Stimulated activated CD4-positive, alpha-beta T cell treated with anti-CD3 and anti-CD28 coated beads, Interleukin-15, amount 100 ng/mL, for 1 hour (primary cell): ENCODE measurements at regions not wholly inside any gene's neighbourhood (a gene's known extent, or its start where the extent isn't known, plus 50 kb on each side); places are given as distances from the start of the nearest gene placed in this dataset.
"Not testable (repeated sequence)": the region's sequence is repeated elsewhere in the genome, so short reads cannot be mapped to it uniquely, and the experiment has no call there.

Experiments
- DNase-seq, 2 donors: peaks; one replicate each; pipeline ENCODE4 v3.0.0-alpha.2; 2020; ENCODE audit warnings: low read depth in 1 of 2, low spot score in 1 of 2

DNA sequence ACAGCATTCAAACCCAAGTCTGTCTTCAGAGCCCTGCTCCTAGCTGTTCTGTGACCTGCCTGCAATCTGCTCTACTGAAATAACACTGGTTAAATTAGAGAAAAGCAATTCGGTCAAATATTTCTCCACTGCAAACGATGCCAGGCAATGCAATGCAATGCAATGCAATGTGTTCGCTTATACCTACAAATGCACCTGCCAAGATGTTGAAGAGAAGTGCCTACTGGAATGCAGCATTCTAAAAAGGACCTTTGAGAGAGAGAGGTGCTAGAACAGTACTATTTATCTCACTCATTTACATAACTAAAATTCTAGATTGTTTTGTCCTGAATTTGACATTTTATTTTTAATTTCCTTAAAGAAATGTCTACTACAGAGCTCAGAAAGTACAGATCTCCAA is 157.3 kb upstream of the CDK1 start:
- no peak for DNase-seq

DNA sequence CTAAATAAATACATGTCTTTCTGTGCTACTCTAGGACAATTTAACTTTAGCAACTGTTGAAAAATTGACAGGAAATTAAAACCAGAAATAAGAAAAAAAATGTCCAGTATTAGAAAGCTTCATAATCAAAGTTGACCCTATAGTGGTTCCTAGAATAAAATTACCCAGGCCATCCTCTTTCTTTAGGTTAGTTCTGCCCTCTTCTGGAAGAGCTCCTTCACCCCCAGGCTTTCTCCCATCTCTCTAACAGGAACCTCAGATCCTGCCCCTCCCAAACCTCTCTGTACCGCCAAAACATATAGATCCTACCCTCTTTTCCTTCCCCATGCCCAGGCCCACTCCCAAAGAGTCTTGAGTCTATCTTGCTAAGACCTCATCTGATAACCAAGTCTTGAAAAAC is 159.4 kb upstream of the CDK1 start:
- no peak for DNase-seq

DNA sequence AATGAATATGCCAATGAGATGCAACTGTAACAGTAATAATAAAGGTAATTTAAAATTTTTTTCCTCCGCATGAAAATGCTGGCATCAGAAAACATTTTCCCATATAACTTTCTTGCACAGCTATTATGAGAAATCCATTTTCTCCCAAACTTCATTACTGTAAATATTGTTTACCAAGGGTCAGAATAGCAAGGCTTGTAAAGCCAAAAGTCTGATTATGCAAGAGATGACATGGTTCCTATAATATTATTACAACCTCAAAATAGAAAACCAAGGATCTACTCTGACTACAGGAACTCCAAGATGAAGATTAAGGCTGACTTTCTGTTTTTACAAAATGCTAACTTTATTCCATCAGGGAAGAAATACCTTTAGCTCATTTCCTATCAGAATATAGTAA is 162.7 kb upstream of the CDK1 start:
- no peak for DNase-seq

DNA sequence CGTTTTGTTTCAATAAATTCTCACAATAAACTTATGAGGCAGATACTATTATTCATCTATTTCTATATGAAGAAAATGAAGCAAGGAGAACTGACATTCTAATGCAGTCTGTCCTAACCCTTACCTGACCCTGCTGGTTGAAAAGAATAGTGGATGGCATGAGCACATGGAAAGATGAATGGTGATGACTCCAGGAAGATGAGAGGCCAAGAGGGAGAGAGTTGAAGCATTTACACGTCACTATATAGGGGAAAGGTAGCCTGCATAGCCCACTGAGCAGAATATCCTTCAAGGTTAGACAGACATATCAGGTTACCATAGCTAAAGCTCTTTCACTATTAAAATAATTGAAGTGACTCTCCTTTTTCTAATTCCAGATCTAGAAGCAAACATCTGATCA is 163.9 kb upstream of the CDK1 start:
- DNase-seq: no peak

DNA sequence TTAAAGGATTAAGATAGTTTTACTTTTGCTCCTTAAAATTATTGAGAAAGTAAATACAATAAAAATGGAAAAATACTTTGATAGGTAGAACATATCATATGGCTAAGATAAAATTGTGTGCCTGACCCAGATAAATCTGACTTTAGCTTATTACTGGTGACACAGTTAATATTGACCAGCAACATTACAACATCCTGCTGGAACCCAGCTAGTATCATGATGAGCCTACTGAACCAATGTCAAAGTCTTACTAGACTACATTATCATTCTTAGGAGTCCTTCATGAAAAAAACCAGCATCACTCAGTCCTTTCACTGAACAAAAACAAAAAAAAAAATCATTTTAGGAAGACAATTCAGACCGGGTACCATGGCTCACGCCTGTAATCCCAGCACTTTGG is 164.8 kb upstream of the CDK1 start:
- DNase-seq: no peak

DNA sequence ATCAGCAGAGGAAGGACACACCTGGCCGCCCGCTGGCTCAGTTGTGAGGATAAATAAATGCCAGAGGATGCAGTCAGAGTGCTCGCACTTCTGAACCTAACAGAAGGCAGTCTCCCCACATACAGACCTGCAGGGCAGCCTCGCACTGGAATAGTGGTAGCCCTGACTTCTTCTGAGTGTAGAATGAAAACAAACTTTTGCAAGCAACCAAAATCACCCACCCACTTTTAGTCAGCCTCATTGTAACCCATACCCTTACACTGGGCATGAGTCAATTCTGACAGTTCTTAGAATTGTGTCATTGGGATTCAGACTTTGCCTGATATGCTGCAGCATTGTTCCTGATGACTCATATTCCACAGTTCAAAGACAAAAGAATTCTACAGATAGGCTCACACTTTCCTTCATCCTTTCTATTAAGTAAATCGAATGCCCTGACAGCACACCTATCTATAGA is 167.0 kb upstream of the CDK1 start:
- no peak for DNase-seq

DNA sequence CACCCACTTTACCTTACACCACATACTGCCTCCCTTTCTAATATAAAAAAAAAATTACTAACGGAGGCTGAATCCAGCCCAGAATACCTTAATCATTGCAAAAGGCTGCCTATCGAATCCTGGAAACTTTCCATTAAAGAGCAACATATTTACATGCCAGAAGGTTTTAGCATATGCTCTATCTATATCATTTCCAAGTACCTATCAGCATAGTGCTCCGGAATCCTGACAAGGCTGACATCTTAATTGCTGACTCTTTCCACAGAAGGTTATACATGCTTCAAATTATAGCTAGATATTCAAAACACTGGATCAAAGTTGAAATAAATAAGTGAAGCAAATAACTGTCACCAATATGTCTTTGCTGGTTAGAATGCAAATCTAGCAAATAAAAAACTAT is 170.9 kb upstream of the CDK1 start:
- DNase-seq: no peak

DNA sequence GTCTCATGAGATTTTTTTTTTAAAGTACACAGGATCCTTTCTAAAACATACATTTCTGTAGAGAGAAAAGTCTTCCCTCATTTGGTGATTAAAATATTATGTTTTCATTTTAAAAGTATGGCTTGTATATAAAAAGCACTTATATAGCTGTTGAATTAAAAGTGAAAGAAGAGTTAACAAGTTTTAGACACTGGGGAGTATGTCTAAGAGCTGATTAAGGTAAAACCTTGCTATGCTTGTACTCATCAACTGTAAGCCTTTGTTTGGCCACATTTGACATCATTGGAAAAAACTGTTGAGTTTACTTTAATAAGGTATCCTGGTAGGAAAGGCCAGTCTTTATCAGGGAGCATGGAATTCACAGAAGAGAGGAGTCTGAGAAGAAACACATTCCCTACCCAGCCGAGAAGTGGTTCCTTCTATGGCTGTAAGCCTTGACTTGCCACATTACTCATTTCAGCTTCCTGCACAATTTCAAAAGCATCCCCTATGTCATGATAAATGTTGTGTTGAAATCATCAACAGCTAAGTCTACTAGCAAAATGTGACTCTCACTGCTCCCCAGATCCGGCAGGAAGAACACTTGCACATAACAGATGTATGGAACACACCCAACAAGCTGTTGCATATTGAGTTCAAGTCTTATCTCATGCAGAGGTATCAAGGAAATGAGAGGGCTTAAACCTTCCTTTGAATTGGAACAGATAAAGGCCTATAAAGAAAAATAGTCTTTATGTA is 171.8 kb upstream of the CDK1 start:
- DNase-seq: no peak

DNA sequence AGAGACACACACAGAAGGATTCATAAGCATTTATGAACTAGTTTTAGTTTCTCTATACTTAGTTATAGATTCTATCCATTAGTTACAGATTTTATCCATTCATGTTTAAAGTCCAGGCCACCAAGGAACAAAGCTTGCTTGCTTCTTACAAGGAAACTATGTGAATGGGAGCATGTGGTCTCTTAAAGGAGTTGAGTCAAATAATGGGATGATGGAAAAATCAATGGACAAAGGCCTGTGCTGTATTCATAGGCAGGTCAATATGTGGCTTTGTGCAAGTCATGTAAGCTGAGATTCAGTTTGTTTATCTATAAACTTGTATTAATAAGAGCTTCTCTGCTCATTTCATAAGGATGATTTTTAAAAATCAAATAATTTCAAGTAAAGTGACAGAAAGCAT is 172.8 kb upstream of the CDK1 start:
- DNase-seq: no peak

DNA sequence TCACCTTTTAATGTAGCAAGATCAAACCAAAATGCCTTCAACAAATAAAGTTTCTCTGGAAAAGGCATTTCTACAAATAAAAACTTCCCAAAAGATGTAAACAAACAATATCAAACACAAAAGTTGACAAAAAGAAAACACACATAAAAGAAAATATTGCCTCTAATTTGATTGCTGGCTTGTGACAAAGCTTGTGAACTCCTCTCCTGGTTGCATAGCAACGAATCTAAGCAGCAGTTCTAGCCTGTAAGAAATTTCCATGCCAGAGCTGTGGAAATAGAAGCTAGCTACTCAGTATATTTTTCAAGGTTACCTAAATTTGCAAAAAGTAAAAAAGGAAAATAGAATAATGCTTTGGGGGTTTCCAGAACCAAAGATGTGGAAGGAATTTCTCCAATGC is 173.9 kb upstream of the CDK1 start:
- no peak for DNase-seq

DNA sequence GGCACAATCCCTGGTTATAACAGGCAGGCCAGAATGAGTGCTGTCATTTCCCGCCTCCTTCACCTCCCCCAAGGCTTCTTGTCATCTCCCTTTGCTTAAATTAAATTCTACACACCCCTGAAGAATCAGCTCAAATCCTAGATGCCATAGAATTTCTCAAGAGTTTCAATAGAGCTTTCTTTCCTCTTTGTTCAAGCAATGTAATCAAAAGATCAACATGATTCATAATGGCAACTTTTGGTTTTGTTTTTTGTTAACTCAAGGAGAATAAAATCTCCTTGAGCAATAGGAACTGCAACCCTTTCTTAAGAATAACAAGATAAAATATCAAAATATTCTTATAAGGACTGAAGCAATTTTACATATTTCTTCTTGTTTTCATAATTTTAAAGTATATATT is 180.8 kb upstream of the CDK1 start:
- no peak for DNase-seq

DNA sequence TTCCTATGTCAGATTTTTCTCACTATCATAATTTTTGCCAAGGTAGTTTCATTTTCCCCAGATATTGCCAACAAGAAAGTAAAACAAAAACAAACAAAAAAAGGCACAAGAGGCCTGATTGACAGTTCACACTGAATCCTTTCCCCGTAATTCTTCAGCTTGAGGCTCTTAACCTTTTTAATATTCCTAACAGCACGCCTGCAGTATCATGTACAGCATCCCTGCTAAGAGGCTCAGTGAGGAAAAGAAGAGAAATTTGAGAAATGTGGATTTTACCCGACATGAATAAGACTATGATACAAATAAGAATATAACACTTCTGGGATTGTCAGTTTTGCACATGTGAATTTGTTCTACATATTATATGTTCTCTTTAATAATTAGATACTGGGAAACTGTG is 182.4 kb upstream of the CDK1 start:
- no peak for DNase-seq

DNA sequence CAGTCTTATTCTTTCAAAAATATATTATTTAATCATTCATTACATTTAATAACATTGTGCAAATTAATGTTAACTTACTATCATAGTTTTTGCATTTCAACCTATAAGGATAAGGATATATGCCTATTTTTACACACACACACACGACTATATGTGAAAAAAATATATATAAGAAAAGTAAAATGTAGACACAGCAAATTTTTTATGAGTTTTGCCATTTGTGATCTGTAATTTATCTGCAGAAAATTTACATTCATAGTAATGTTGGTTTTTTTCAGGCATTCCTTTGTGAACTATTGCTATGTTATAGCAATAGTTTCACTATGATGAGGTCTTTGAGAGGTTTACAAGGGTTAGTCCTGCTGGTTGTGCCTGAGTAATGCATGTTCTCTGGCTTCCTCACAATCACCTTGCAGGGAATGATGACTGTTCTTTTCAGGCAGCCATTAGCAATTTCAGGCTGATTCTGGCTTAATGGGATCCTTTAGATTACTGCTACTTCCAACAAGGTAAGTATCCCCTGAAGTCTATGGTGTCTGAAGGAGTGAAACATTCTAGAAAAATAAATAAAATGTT is 183.7 kb upstream of the CDK1 start:
- no peak for DNase-seq

DNA sequence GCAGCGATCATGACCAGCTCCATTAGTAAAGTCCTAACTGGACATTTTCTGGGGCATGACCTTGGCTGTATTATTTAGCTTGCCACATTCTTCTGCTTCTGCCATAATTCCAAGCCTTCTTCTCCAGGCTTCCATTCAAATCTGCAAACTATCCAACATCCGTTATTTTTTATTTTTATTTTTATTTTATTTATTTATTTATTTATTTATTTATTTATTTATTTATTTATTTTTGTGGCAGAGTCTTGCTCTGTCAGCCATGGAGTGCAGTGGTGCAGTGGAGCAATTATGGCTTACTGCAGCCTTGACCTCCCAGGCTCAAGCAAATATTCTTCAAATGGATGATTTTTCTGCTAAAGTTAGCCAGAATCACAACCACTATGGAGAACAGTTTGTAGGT is 187.2 kb upstream of the CDK1 start:
- DNase-seq: no peak

DNA sequence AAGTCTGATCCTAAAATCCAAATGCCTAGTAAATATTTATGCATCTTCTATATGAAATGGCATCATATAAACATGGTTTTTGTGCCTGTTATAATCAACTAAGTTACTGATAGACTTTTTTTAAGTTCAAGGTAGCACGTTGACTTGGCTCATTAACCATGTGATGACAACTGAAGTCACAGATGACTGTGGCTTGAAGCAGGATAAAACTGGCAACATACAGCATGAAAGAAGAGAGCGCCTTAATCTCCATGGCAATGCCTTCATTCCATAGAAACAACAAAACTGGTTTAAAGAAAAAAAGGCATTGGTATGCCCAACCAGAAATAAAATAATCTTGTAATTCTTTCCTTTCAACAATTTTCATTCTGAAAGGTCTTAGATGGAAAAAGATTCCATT is 188.9 kb upstream of the CDK1 start:
- DNase-seq: no peak

DNA sequence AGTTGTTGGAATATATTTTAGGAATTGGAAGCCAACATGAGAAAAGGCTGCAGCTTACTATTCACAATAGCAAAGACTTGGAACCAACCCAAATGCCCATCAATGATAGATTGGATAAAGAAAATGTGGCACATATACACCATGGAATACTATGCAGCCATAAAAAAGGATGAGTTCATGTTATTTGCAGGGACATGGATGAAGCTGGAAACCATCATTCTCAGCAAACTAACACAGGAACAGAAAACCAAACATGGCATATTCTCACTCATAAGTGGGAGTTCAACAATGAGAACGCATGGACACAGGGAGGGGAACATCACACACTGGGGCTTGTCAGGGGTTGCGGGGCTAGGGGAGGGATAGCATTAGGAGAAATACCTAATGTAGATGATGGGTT is 192.1 kb upstream of the ANK3 start:
- not testable (repeated sequence) for DNase-seq

DNA sequence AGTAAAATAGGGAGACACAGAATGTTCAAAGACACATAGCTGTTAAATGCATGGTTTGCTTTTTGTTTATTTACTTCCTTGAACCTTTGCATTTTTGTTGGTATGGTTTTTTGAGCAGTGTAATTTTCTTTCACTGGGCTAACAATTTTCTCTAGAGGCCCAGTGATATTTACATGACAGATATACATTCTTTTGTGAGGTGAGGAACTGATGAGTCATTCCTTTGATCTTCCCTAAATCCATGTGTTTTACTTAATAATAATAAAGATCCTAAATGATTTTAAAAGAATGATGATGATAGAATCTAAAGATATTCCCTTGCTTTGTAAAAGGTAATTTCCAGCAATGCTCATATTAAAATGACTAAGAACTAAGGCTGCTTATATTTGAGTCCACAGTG is 188.5 kb upstream of the ANK3 start:
- DNase-seq: no peak

DNA sequence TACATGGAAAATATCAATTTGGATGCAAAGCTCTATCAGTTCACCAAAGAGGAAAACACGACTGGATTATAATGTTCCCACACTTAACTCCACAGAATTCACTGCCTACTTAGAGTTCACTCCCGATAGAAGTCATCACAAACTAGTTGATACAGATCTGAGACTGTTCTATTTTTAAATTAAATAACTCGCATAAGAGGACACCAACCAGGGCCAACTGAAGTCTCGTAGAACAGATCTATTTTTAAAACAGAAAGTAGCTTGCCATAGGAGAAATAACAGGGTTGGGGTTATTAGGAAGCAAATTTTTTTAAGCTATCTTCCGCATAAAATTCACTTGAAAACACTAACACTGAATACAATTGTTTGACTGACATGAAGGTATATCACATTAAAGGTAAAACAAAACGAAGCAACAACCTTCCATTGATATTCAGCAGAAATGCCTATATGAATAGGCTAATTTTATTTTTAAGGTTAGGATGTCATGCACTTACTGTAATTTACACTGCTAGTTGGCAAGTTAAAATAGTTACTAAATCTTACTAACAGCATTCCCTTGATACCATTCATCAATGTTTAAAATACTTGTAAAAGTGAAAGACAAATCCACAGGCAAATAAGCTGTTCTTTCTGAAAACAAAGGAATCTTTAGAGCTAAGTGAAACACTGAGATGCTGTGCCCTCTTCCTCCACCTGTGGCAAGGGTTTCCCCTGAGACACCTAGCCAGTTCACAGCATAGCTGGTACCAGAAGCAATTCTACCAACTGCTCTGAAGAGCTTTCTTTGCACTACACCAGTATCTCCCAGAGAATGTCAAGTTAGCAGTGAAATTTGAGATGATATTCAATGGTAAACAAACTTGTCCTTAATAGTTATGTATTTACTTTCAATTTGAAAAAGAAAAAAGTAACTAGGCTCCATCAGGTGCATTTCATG is 186.7 kb upstream of the ANK3 start:
- DNase-seq: no peak

DNA sequence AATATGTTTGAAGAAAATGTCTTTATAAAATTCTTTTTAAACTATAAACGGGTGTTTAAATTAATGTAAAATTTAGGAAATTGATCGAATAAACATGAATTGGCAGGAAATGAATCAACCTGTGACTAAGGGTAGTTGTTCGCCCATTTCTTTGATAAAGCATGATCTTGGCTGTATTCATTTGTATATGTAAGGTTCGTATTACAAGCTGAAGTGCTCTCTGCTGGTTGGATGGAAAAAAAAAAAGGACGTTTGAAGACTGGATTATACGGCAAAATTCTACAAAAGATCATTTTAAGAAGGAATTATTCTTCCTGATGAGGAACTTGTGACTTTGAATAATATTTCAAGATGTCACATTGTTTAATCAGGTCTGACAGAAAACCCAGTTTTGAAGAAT is 185.4 kb upstream of the ANK3 start:
- DNase-seq: no peak

DNA sequence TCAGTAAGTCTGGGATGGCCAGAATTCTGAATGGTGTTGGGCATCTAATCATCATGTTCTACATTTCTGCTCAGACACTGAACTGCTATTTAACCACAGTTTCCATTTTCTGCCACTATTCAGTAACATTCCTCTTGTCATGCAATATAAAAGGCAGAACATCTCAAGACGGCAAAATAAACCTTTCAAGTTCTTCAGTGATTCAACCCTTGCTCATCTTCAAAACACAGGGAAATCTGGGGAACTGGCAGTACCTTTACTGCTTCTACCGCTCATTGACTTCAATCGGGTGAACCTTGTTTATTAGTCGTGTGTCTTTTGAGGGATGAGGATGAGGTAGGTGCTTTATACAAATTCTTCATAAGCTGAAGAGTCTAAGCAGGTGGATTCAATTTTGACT is 184.7 kb upstream of the ANK3 start:
- no peak for DNase-seq

DNA sequence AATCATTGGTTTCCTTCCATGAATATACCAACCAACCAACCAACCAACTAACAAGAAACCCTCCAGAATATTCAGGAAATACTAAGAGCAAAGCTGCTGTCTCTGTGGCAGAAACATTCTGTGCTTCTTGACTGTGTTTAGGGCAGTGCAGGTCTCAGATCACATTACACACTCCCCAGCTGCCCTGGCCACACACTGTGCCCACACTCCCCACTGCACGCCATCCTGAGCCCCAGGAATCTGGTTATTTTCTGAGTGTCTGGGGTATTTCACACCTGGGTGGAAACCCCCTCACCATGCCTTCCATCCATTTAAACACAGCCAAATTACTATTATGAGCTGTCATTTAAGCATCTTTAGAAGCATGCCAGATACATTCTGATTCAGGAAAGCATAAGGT is 183.7 kb upstream of the ANK3 start:
- peak in 1 of 2 donors; percentile 22 for DNase-seq

DNA sequence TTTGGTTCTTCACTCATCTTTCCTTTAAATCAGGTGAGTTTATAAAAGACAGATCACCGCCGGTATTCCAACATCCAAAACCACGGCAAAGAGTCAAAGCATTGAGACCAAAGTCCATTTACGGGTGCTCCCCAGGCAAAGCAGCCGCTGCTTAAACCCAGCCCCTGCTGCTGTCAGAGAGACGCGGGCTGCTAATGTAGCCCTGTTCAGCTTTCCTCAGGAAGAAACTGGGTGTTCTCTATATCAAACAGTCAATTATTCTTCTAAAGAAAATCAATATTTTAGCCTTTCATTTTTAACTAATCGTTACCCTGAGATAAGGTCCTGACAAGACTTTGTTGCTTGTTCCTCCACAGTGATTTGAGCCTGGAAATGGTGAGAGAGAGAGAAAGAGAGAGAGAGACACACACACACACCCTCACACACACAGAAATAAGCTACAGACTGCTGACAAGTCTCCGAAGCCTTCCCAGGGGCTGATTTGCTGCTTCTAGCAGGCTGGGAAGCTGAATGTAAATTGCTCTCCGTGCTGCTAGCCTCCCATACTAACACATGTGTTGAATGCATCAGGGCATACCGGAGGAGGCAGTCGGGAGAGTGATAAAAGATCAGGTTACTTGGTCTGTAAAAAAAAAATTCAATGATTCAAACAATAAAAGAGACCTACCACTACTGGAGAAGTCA is 183.0 kb upstream of the ANK3 start:
- DNase-seq: no peak
